Effector memory CD4-positive, alpha-beta T cell (primary cell): ENCODE measurements at regions not wholly inside any gene's neighbourhood (a gene's known extent, or its start where the extent isn't known, plus 50 kb on each side); places are given as distances from the start of the nearest gene placed in this dataset.

Source experiments
- DNase-seq, 3 donors: peaks; one replicate each; pipeline ENCODE4 v3.0.0-alpha.2; 2020
- H3K27ac ChIP-seq: 2 replicates; pipeline ENCODE4 v1.7.0; 2013; ENCODE audit warnings: mild to moderate bottlenecking, low read length, moderate library complexity; ENCODE audit not compliant: insufficient read depth, poor library complexity, severe bottlenecking
- H3K27me3 ChIP-seq: replicated peaks from 2 replicates; pipeline ENCODE4 v1.7.0; 2013; ENCODE audit warnings: mild to moderate bottlenecking, low read length; ENCODE audit not compliant: insufficient read depth, control insufficient read depth, poor library complexity, severe bottlenecking
- H3K36me3 ChIP-seq: 2 replicates; pipeline ENCODE4 v1.7.0; 2013; ENCODE audit warnings: mild to moderate bottlenecking, low read length, moderate library complexity; ENCODE audit not compliant: control insufficient read depth, insufficient read depth
- H3K4me1 ChIP-seq: 2 replicates; pipeline ENCODE4 v1.7.0; 2013; ENCODE audit warnings: low read length, mild to moderate bottlenecking; ENCODE audit not compliant: control insufficient read depth, insufficient read depth, poor library complexity, severe bottlenecking
- H3K4me3 ChIP-seq: 2 replicates; pipeline ENCODE4 v1.7.0; 2013; ENCODE audit warnings: low read length, low read depth, mild to moderate bottlenecking; ENCODE audit not compliant: insufficient read depth, poor library complexity, severe bottlenecking
- H3K9me3 ChIP-seq: 2 replicates; pipeline ENCODE4 v1.7.0; 2013; ENCODE audit warnings: mild to moderate bottlenecking, low read length, moderate library complexity; ENCODE audit not compliant: control insufficient read depth

GRCh38 chr20:58070664-58071196 lies 157.7 kb downstream of the ANKRD60 start:
- Histone ChIP-seq H3K4me1 (no peaks in the 10 kb centered on the region), H3K27ac (no peak overlapping the region), H3K9me3 (no peaks in the 10 kb centered on the region), H3K27me3 (no peaks in the 10 kb centered on the region), H3K4me3 (no peak overlapping the region), H3K36me3 (no peaks in the 10 kb centered on the region)
- no peak for DNase-seq

DNA sequence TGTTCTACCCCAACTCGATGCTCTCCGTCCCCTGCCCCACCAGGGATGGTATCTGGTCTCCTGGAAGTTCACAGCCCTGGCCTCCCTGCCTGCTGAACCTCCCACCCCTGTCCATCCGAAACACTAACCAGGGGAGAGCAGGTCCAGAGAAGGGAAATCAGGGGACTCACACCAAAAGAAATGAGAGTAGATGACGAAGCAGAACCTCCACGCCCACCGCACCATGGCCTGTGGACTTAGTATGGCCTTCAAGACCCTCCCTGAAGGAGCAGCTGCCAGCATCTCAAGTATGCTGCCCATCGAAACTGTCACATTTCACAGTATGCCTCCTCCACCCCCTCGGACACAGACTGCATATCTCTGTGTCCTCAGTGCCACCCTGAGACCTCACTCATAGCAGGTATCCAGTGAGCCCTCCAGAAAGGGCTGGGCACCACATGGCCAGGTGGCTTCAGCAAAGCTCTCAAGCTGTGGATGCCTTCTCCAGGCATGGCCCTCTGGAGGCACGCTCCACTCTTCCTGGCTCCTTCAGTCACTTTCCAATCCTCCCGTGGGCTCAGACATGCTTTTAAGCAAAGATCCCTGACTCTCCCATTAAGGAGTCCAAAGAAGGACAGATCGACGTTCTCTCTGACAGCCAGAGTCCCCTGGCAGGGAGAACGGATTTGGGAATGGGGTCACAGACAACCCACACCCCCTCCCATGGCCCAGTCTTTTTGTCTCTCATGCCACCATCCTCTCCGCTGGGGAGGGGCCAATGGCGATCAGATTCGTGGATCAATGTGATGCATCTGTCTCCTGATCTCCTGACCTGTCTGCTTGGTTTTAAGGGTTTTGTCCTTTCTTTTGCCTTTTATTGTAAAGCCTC lies 158.4 kb downstream of the ANKRD60 start:
- no peak overlapping the region for H3K4me3 ChIP-seq
- DNase-seq, result no peak
- H3K27me3 ChIP-seq, result no peaks in the 10 kb centered on the region
- H3K9me3 ChIP-seq, result no peaks in the 10 kb centered on the region
- no peaks in the 10 kb centered on the region for H3K36me3 ChIP-seq
- no peak overlapping the region for H3K27ac ChIP-seq
- no peaks in the 10 kb centered on the region for H3K4me1 ChIP-seq

DNA sequence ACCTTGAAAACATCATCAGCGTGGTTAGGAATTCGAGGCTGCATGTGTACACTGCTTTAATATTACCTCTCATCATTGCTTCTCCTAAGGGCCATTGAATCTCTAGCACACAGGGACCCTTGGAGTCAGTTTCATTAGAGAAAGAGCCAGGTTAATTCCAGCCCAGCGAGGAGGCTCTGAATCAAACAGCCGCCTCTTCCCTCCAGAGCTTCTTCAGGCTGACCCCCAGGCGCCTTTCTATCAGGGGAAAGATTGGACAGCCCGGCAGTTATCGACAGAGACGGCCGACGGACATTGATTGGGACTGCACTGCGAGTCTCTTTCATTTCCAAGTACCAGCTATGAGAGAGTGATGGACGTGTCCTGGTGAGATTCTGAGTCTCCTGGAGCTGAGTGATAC lies 159.2 kb downstream of the ANKRD60 start:
- DNase-seq, result no peak
- Histone ChIP-seq H3K27me3 (no peaks in the 10 kb centered on the region), H3K27ac (no peak overlapping the region), H3K4me1 (no peaks in the 10 kb centered on the region), H3K36me3 (no peaks in the 10 kb centered on the region), H3K4me3 (no peak overlapping the region), H3K9me3 (no peaks in the 10 kb centered on the region)

GRCh38 chr20:58065508-58066361 lies 162.7 kb downstream of the ANKRD60 start:
- H3K4me3 ChIP-seq, result no peak overlapping the region
- no peaks in the 10 kb centered on the region for H3K9me3 ChIP-seq
- no peak for DNase-seq
- H3K27me3 ChIP-seq, result no peaks in the 10 kb centered on the region
- no peaks in the 10 kb centered on the region for H3K36me3 ChIP-seq
- H3K4me1 ChIP-seq, result no peaks in the 10 kb centered on the region
- no peak overlapping the region for H3K27ac ChIP-seq

DNA sequence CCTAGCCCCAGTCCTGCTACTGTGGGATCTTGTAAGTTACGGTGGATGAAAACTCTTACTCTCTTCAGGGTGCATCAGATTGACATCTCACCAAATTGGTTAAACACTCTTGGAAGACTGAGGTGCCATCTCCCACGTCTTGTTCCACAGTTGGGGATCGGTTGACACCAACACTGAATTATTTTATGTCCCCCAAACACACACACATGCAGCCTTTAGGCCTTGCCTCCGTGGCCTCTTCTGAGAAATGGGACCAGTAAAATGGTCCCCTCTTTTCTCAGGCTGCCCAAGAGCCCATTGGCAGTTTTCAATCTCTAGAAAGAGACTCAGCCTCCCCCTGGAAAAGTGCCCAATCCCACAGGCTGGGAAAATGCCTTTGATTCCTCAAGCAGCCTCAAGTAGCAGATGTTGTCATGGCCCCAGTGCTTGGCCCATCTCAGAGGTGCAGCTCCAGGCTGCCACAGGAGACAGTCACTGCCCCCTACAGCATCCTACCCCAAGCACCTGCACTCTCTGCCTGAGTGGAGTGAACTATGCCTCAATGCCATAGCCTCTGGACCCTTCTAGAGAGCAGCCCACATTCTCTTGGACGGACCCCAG lies 163.9 kb downstream of the ANKRD60 start:
- no peaks in the 10 kb centered on the region for H3K4me1 ChIP-seq
- DNase-seq, result no peak
- H3K27ac ChIP-seq, result no peak overlapping the region
- no peaks in the 10 kb centered on the region for H3K9me3 ChIP-seq
- H3K4me3 ChIP-seq, result no peak overlapping the region
- no peaks in the 10 kb centered on the region for H3K36me3 ChIP-seq
- H3K27me3 ChIP-seq, result no peaks in the 10 kb centered on the region

GRCh38 chr20:58059260-58059544 lies 169.3 kb downstream of the ANKRD60 start:
- no peaks in the 10 kb centered on the region for H3K4me1 ChIP-seq
- H3K9me3 ChIP-seq, result no peaks in the 10 kb centered on the region
- no peaks in the 10 kb centered on the region for H3K27me3 ChIP-seq
- no peaks in the 10 kb centered on the region for H3K36me3 ChIP-seq
- H3K27ac ChIP-seq, result no peak overlapping the region
- DNase-seq, result no peak
- no peak overlapping the region for H3K4me3 ChIP-seq

GRCh38 chr20:58058421-58059259 lies 169.8 kb downstream of the ANKRD60 start:
- Histone ChIP-seq H3K4me1 (no peaks in the 10 kb centered on the region), H3K27me3 (no peaks in the 10 kb centered on the region), H3K36me3 (no peaks in the 10 kb centered on the region), H3K4me3 (no peak overlapping the region), H3K27ac (no peak overlapping the region), H3K9me3 (no peaks in the 10 kb centered on the region)
- DNase-seq, result no peak

GRCh38 chr20:58056921-58057686 lies 171.3 kb downstream of the ANKRD60 start:
- H3K27me3 ChIP-seq, result no peaks in the 10 kb centered on the region
- no peak overlapping the region for H3K4me3 ChIP-seq
- no peak overlapping the region for H3K27ac ChIP-seq
- no peaks in the 10 kb centered on the region for H3K36me3 ChIP-seq
- H3K9me3 ChIP-seq, result no peaks in the 10 kb centered on the region
- DNase-seq, result no peak
- no peaks in the 10 kb centered on the region for H3K4me1 ChIP-seq

- Histone ChIP-seq H3K36me3 (no peaks in the 10 kb centered on the region), H3K4me1 (no peaks in the 10 kb centered on the region), H3K27ac (no peak overlapping the region), H3K4me3 (no peak overlapping the region), H3K9me3 (no peaks in the 10 kb centered on the region), H3K27me3 (no peaks in the 10 kb centered on the region)
- no peak for DNase-seq
These were observed 172.3 kb downstream of the ANKRD60 start for GRCh38 chr20:58056021-58056591.
